Activated naive CD8-positive, alpha-beta T cell treated with anti-CD3 and anti-CD28 coated beads, Interleukin-2, amount 10 ng/mL, durations not matched to agents 7 days and 5 days (primary cell): ENCODE measurements at regions not wholly inside any gene's neighbourhood (a gene's known extent, or its start where the extent isn't known, plus 50 kb on each side); places are given as distances from the start of the nearest gene placed in this dataset.
"Not testable (repeated sequence)": the region's sequence is repeated elsewhere in the genome, so short reads cannot be mapped to it uniquely, and the experiment has no call there.

Experiments used
- ATAC-seq: fragments of 150-1000 bp; cut with Tn5 transposase; one replicate; pipeline ENCODE4 v1.10.0; 2021; ENCODE audit warnings: low read depth, moderate library complexity
- POLR2A ChIA-PET: fragments of 350-600 bp; sonication (Branson Sonifier 250); formaldehyde crosslinking; loops from one replicate; lab custom pipeline; 2021; ENCODE audit warnings: antibody characterized with exemption; lab: Charles Lee
- DNase-seq: peaks from one replicate; pipeline ENCODE4 v3.0.0; 2021
- H3K27ac Mint-ChIP-seq: one replicate; pipeline ENCODE4 v1.8.0; 2022; ENCODE audit warnings: mild to moderate bottlenecking, mixed read lengths
- H3K27me3 Mint-ChIP-seq: one replicate; pipeline ENCODE4 v1.8.0; 2022; ENCODE audit warnings: mild to moderate bottlenecking, moderate library complexity, mixed read lengths
- H3K36me3 Mint-ChIP-seq: one replicate; pipeline ENCODE4 v1.8.0; 2021; ENCODE audit warnings: mild to moderate bottlenecking, mixed read lengths
- H3K4me1 Mint-ChIP-seq: one replicate; pipeline ENCODE4 v1.8.0; 2021; ENCODE audit warnings: mixed read lengths
- H3K4me3 Mint-ChIP-seq: one replicate; pipeline ENCODE4 v1.8.0; 2022; ENCODE audit warnings: mild to moderate bottlenecking, moderate library complexity, mixed read lengths
- H3K9me3 Mint-ChIP-seq: one replicate; pipeline ENCODE4 v1.8.0; 2021; ENCODE audit warnings: mixed read lengths

- DNase-seq = no peak
- ATAC-seq = no peak
- Mint-ChIP-seq H3K4me3 (no peak overlapping the region), H3K9me3 (no peaks in the 10 kb centered on the region), H3K27ac (no peak overlapping the region), H3K4me1 (no peaks in the 10 kb centered on the region), H3K36me3 (no peaks in the 10 kb centered on the region), H3K27me3 (peaks cover 3% of the 10 kb centered on the region)
- POLR2A ChIA-PET = no interaction called here
Measured at GRCh38 chr3:39671116-39671515, 138.3 kb upstream of the MYRIP start.

GRCh38 chr3:39671600-39671999 lies 137.8 kb upstream of the MYRIP start:
- POLR2A ChIA-PET = no interaction called here
- no peaks in the 10 kb centered on the region for H3K36me3 Mint-ChIP-seq
- no peak for ATAC-seq
- no peak for DNase-seq
- H3K27me3 Mint-ChIP-seq = peaks cover 3% of the 10 kb centered on the region
- H3K4me1 Mint-ChIP-seq = no peaks in the 10 kb centered on the region
- no peaks in the 10 kb centered on the region for H3K9me3 Mint-ChIP-seq
- H3K4me3 Mint-ChIP-seq = no peak overlapping the region
- H3K27ac Mint-ChIP-seq = no peak overlapping the region

- POLR2A ChIA-PET = no interaction called here
- Mint-ChIP-seq H3K27ac (no peak overlapping the region), H3K4me1 (no peaks in the 10 kb centered on the region), H3K36me3 (no peaks in the 10 kb centered on the region), H3K9me3 (no peaks in the 10 kb centered on the region), H3K4me3 (no peak overlapping the region), H3K27me3 (peaks cover 6% of the 10 kb centered on the region)
- no peak for ATAC-seq
- no peak for DNase-seq
Measured at GRCh38 chr3:39705351-39705900, 104.0 kb upstream of the MYRIP start.

GRCh38 chr3:39707314-39707909 lies 102.0 kb upstream of the MYRIP start:
- Mint-ChIP-seq H3K27me3 (peaks cover 6% of the 10 kb centered on the region), H3K27ac (no peak overlapping the region), H3K4me3 (no peak overlapping the region), H3K4me1 (no peaks in the 10 kb centered on the region), H3K36me3 (no peaks in the 10 kb centered on the region), H3K9me3 (no peaks in the 10 kb centered on the region)
- no peak for DNase-seq
- ATAC-seq = no peak
- POLR2A ChIA-PET = no interaction called here

- Mint-ChIP-seq H3K9me3 (no peaks in the 10 kb centered on the region), H3K4me3 (no peak overlapping the region), H3K27ac (no peak overlapping the region), H3K4me1 (no peaks in the 10 kb centered on the region), H3K36me3 (no peaks in the 10 kb centered on the region), H3K27me3 (peaks cover 1% of the 10 kb centered on the region)
- ATAC-seq = no peak
- POLR2A ChIA-PET = no interaction called here
- no peak for DNase-seq
Measured at GRCh38 chr3:39712413-39713048, 96.9 kb upstream of the MYRIP start.

- H3K36me3 Mint-ChIP-seq, ATAC-seq, H3K4me3 Mint-ChIP-seq, POLR2A ChIA-PET, H3K9me3 Mint-ChIP-seq, H3K27ac Mint-ChIP-seq, H3K27me3 Mint-ChIP-seq, H3K4me1 Mint-ChIP-seq, DNase-seq: not testable (repeated sequence)
Measured at GRCh38 chr3:39713341-39713740, 96.1 kb upstream of the MYRIP start.

GRCh38 chr3:39716849-39717248 lies 92.6 kb upstream of the MYRIP start:
- ATAC-seq (no peak), DNase-seq (no peak)
- POLR2A ChIA-PET = no interaction called here
- Mint-ChIP-seq H3K27me3 (peaks cover 2% of the 10 kb centered on the region), H3K9me3 (no peaks in the 10 kb centered on the region), H3K36me3 (no peaks in the 10 kb centered on the region), H3K4me1 (no peaks in the 10 kb centered on the region), H3K27ac (no peak overlapping the region), H3K4me3 (no peak overlapping the region)

GRCh38 chr3:39718674-39719595 lies 90.5 kb upstream of the MYRIP start:
- POLR2A ChIA-PET = no interaction called here
- no peak for DNase-seq
- no peak overlapping the region for H3K4me3 Mint-ChIP-seq
- H3K9me3 Mint-ChIP-seq = no peaks in the 10 kb centered on the region
- H3K27me3 Mint-ChIP-seq = peaks cover 2% of the 10 kb centered on the region
- H3K27ac Mint-ChIP-seq = no peak overlapping the region
- no peaks in the 10 kb centered on the region for H3K4me1 Mint-ChIP-seq
- ATAC-seq = peak; percentile 33
- H3K36me3 Mint-ChIP-seq = no peaks in the 10 kb centered on the region

GRCh38 chr3:39721076-39721475 lies 88.3 kb upstream of the MYRIP start:
- DNase-seq (no peak), ATAC-seq (no peak)
- Mint-ChIP-seq H3K27me3 (peaks cover 2% of the 10 kb centered on the region), H3K4me1 (no peaks in the 10 kb centered on the region), H3K4me3 (no peak overlapping the region), H3K27ac (no peak overlapping the region), H3K9me3 (no peaks in the 10 kb centered on the region), H3K36me3 (no peaks in the 10 kb centered on the region)
- POLR2A ChIA-PET = no interaction called here

- ATAC-seq = no peak
- Mint-ChIP-seq H3K27ac (no peak overlapping the region), H3K9me3 (no peaks in the 10 kb centered on the region), H3K27me3 (no peaks in the 10 kb centered on the region), H3K4me1 (no peaks in the 10 kb centered on the region), H3K4me3 (no peak overlapping the region), H3K36me3 (no peaks in the 10 kb centered on the region)
- DNase-seq = no peak
- POLR2A ChIA-PET = no interaction called here
Measured at GRCh38 chr3:39724233-39724846, 85.1 kb upstream of the MYRIP start.

GRCh38 chr3:39725321-39725720 lies 84.1 kb upstream of the MYRIP start:
- H3K27ac Mint-ChIP-seq = no peak overlapping the region
- no peak overlapping the region for H3K4me3 Mint-ChIP-seq
- no peaks in the 10 kb centered on the region for H3K4me1 Mint-ChIP-seq
- no peaks in the 10 kb centered on the region for H3K27me3 Mint-ChIP-seq
- DNase-seq = no peak
- no peaks in the 10 kb centered on the region for H3K9me3 Mint-ChIP-seq
- ATAC-seq = no peak
- no peaks in the 10 kb centered on the region for H3K36me3 Mint-ChIP-seq
- POLR2A ChIA-PET = no interaction called here

- Mint-ChIP-seq H3K27me3 (no peaks in the 10 kb centered on the region), H3K9me3 (no peaks in the 10 kb centered on the region), H3K27ac (no peak overlapping the region), H3K36me3 (no peaks in the 10 kb centered on the region), H3K4me1 (no peaks in the 10 kb centered on the region), H3K4me3 (no peak overlapping the region)
- POLR2A ChIA-PET = no interaction called here
- DNase-seq = no peak
- ATAC-seq = no peak
Measured at GRCh38 chr3:39727415-39727814, 82.0 kb upstream of the MYRIP start.

GRCh38 chr3:39733804-39734203 lies 75.6 kb upstream of the MYRIP start:
- POLR2A ChIA-PET = no interaction called here
- Mint-ChIP-seq H3K4me3 (no peak overlapping the region), H3K27ac (no peak overlapping the region)

More at GRCh38 chr3:39733804-39734203, 75.6 kb upstream of the MYRIP start:
- no peaks in the 10 kb centered on the region for H3K4me1 Mint-ChIP-seq
- no peaks in the 10 kb centered on the region for H3K36me3 Mint-ChIP-seq
- H3K9me3 Mint-ChIP-seq = no peaks in the 10 kb centered on the region
- ATAC-seq (no peak), DNase-seq (no peak)
- no peaks in the 10 kb centered on the region for H3K27me3 Mint-ChIP-seq
